A673 (cell line): ENCODE measurements at regions not wholly inside any gene's neighbourhood (a gene's known extent, or its start where the extent isn't known, plus 50 kb on each side); places are given as distances from the start of the nearest gene placed in this dataset.

Experiments used
- BruUV-seq: library from RNA; stranded (reverse); fragments of 400-500 nt; replicated peaks from 2 replicates; lab custom pipeline; 2021; lab: Mats Ljungman, UMichigan
- CTCF ChIA-PET: fragments of 300-600 bp; sonication (Branson Sonifier 250); formaldehyde crosslinking; loops from one replicate; lab custom pipeline; 2022; ENCODE audit warnings: antibody characterized with exemption; lab: Charles Lee
- POLR2A ChIA-PET: fragments of 300-600 bp; sonication (Branson Sonifier 250); formaldehyde crosslinking; loops from one replicate; lab custom pipeline; 2022; ENCODE audit warnings: antibody characterized with exemption; ENCODE audit not compliant: low non-redundant PET; lab: Charles Lee
- DNase-seq: peaks from one replicate; pipeline ENCODE4 v3.0.0-alpha.2; 2015; ENCODE audit warnings: low spot score
- H3K27ac ChIP-seq: fragments of 200-600 bp; sonication (generic); 2 replicates; pipeline ENCODE4 v1.5.1; 2016; ENCODE audit warnings: mixed run types, low read depth, mild to moderate bottlenecking, mixed read lengths, antibody characterized with exemption, low read length; ENCODE audit not compliant: poor library complexity, severe bottlenecking
- H3K27me3 ChIP-seq: fragments of 200-600 bp; sonication (generic); replicated peaks from 2 replicates; pipeline ENCODE4 v1.6.1; 2017; ENCODE audit warnings: mixed run types, low read depth, mild to moderate bottlenecking, mixed read lengths, antibody characterized with exemption, low read length; ENCODE audit not compliant: insufficient read depth, poor library complexity
- H3K36me3 ChIP-seq: fragments of 200-600 bp; sonication (generic); 2 replicates; pipeline ENCODE4 v1.6.1; 2016; ENCODE audit warnings: mixed run types, mild to moderate bottlenecking, mixed read lengths, antibody characterized with exemption, low read length; ENCODE audit not compliant: insufficient read depth, poor library complexity, severe bottlenecking
- H3K4me1 ChIP-seq: fragments of 200-600 bp; sonication (generic); 2 replicates; pipeline ENCODE4 v1.6.1; 2017; ENCODE audit warnings: mixed run types, mild to moderate bottlenecking, mixed read lengths, antibody characterized with exemption, low read length; ENCODE audit not compliant: insufficient read depth, poor library complexity, severe bottlenecking
- H3K4me3 ChIP-seq: fragments of 200-600 bp; sonication (generic); 2 replicates; pipeline ENCODE4 v1.5.1; 2016; ENCODE audit warnings: low read depth, mixed run types, mild to moderate bottlenecking, mixed read lengths, low read length; ENCODE audit not compliant: poor library complexity, severe bottlenecking
- H3K9me3 ChIP-seq: fragments of 200-600 bp; sonication (generic); 2 replicates; pipeline ENCODE4 v1.6.1; 2016; ENCODE audit warnings: mixed run types, low read depth, mild to moderate bottlenecking, mixed read lengths, antibody characterized with exemption, low read length; ENCODE audit not compliant: poor library complexity, severe bottlenecking
- EZH2 ChIP-seq: fragments of 200-600 bp; sonication (generic); IDR thresholded peaks from 2 replicates; pipeline ENCODE4 v1.6.1; 2017; ENCODE audit warnings: borderline replicate concordance, low read depth, mild to moderate bottlenecking, mixed read lengths, antibody characterized with exemption, low read length; ENCODE audit not compliant: poor library complexity, severe bottlenecking
- intact Hi-C: fragments of 100-400 bp; cut with micrococcal nuclease; formaldehyde crosslinking; loops from one replicate; pipeline ENCODE4 v1.10.0; 2022; ENCODE audit not compliant: unreplicated experiment
- TF ChIP-seq, protein P1 (sequence below): fragments of 300-800, 200-600 bp; sonication (generic); conservative IDR thresholded peaks from 2 replicates; pipeline ENCODE4 v1.5.1; 2017; ENCODE audit warnings: low read depth, mild to moderate bottlenecking, antibody characterized with exemption, low read length, moderate library complexity, mixed read lengths

DNA sequence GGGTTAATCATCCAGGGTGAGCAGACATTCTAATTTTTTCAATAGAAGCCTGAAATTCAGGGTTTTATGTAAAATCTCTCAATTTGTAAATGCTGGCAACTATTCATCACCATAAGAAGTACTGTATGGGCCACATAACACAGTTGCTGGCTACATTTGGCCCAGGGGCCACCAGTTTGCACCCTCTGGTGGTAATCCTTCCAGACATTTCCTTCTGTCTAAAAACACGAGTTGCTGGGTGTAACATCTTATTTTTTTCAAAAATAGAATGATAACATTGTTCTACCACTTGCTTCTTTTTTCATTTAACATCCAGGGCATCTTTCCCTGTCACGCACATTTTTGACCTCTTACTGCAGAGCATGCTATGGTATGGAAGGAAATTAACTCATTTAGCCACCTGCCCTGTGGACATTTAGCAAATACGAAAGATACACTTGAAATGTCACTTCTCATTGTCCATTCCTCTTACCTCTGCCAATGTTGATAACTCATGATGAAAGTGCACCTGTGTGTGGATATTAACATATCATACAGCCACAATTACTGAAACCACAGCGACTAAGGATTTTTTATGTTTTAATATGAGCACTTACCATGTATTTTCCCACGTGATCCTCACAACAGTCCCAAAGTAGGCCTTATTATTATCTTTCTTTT lies 117.5 kb upstream of the ARHGEF3 start:
- Histone ChIP-seq H3K4me1 (no peaks in the 10 kb centered on the region), H3K9me3 (no peaks in the 10 kb centered on the region), H3K4me3 (no peak overlapping the region), H3K27me3 (no peaks in the 10 kb centered on the region), H3K36me3 (no peaks in the 10 kb centered on the region), H3K27ac (no peak overlapping the region)
- no TSS peak for BruUV-seq
- no peak for TF ChIP-seq EZH2
- TF ChIP-seq, protein P1, sequence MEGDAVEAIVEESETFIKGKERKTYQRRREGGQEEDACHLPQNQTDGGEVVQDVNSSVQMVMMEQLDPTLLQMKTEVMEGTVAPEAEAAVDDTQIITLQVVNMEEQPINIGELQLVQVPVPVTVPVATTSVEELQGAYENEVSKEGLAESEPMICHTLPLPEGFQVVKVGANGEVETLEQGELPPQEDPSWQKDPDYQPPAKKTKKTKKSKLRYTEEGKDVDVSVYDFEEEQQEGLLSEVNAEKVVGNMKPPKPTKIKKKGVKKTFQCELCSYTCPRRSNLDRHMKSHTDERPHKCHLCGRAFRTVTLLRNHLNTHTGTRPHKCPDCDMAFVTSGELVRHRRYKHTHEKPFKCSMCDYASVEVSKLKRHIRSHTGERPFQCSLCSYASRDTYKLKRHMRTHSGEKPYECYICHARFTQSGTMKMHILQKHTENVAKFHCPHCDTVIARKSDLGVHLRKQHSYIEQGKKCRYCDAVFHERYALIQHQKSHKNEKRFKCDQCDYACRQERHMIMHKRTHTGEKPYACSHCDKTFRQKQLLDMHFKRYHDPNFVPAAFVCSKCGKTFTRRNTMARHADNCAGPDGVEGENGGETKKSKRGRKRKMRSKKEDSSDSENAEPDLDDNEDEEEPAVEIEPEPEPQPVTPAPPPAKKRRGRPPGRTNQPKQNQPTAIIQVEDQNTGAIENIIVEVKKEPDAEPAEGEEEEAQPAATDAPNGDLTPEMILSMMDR: no peak
- ChIA-PET POLR2A (no interaction called here), CTCF (no interaction called here)
- DNase-seq: no peak
- intact Hi-C loops: no loop called here

DNA sequence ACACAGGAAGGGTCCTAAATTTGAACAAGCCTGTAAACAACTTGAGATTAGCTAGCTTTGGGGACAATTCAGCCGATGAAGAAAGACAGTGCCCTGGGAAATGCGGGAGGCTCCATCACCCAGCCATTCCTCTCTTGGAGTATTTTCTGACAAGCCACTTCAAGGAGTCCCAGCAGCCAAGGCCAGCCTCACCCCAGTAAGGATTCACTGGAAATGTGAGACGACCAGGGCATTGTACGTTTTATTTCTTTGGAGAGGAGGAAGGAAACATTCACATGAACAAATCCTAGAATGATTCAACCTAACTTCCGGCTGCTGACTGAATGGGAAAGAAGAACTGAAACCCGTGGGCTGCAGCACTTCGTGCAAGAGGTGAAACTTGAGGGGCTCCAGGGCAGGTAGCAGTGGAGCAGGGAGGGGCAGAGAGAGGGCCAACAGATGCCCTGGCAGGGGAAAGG lies 116.4 kb upstream of the ARHGEF3 start:
- H3K36me3 ChIP-seq: no peaks in the 10 kb centered on the region
- POLR2A ChIA-PET: no interaction called here
- H3K27me3 ChIP-seq: no peaks in the 10 kb centered on the region
- TF ChIP-seq, protein P1: no peak
- CTCF ChIA-PET: no interaction called here
- H3K4me1 ChIP-seq: no peaks in the 10 kb centered on the region
- H3K27ac ChIP-seq: no peak overlapping the region
- no peak for DNase-seq
- intact Hi-C loops: no loop called here
- no peaks in the 10 kb centered on the region for H3K9me3 ChIP-seq
- no TSS peak for BruUV-seq
- H3K4me3 ChIP-seq: no peak overlapping the region

DNA sequence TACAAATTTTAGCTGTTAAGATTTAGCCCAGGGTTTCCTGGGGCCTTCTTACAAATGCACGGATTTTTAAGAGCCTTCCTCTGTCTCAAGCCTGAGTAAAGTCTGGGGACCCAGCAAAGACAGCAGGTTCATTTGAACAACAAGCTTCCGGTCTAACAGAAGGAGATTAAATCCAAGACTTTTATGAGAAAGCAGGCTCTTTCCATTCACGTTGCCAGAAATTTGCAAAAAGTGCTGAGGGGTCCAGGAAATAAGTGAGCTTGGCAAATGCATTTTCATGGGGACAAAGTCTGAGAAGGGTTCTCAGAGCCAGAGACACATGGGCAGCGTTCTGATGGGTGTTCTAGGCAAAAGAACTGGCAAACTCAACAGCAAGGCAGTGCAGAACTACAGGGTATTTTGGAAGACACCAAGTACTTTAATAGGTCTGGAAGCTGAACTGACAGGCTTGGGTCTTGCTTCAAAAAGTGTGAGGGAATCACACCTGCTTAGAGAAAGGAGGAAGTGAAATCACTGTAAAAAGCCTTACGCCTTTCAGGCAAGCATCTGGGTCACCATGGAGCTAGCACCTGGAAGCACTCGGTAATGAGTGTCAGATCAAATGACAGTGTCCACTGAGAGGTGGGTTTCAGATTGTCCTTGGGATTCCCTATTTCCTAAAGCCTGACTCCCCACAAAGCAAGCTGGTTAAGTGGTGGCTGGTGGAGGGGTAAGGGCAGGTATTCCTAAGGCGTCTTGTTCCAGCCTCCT lies 115.8 kb upstream of the ARHGEF3 start:
- Histone ChIP-seq H3K9me3 (no peaks in the 10 kb centered on the region), H3K4me3 (no peak overlapping the region), H3K27me3 (no peaks in the 10 kb centered on the region), H3K36me3 (no peaks in the 10 kb centered on the region), H3K27ac (no peak overlapping the region), H3K4me1 (no peaks in the 10 kb centered on the region)
- ChIA-PET CTCF (no interaction called here), POLR2A (interaction anchor here (0.6 kb wide), 1 partner anchor 12 kb away, joined by 6 read pairs; no protein-coding TSS in a partner anchor)
- TF ChIP-seq EZH2: no peak
- TF ChIP-seq, protein P1: no peak
- intact Hi-C loops: no loop called here
- no TSS peak for BruUV-seq
- DNase-seq: peak; percentile 18
